ENCODE measurements at regions not wholly inside any gene's neighbourhood (a gene's known extent, or its start where the extent isn't known, plus 50 kb on each side); places are given as distances from the start of the nearest gene placed in this dataset.
A peak's percentile ranks its signal among the peaks of the same experiment; 100 is the strongest.
"Not testable (repeated sequence)": the region's sequence is repeated elsewhere in the genome, so short reads cannot be mapped to it uniquely, and the experiment has no call there.

GRCh38 chr4:141534985-141535384, 101.4 kb upstream of the IL15 start:
- no peak for DNase-seq (ENCODE audit: low read depth)

DNA sequence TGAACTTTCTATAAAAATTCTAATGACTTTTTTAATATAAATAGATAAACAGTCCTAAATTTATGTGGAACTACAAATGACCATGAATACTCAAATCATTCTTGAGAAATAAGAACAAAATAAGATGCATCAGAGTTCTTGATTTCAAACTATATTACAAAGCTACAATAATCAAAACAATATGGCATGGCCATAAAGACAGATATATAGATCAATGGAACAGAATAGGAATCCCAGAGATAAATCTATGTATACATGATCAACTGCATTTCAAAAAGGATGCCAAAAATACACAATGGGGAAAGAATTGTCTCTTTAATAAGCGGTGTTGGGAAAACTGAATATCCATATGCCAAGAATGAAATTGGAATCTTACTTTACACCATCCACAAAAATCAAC, 98.4 kb upstream of the IL15 start:
- DNase-seq (ENCODE audit: low read depth), result no peak

DNA sequence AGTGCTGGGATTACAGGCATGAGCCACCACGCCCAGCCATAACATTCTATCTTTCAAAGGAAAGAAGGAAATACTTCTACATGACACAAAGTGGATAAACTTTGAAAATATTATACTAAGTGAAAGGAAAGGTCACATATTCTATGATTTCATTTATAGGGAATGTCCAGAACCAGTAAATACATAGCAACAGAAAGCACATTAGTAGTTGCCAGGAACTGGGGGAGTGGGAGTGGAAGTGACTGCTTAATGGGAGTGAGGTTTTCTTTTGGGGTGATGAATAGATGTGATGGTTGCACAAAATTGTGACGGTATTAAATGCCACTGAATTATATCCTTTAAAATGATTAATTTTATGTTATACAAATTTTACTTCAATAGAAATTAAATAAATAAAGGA, 95.7 kb upstream of the IL15 start:
- no peak for DNase-seq (ENCODE audit: low read depth)

- DNase-seq (ENCODE audit: low read depth), result no peak
Observed at GRCh38 chr4:141541851-141542250, 94.5 kb upstream of the IL15 start.

DNA sequence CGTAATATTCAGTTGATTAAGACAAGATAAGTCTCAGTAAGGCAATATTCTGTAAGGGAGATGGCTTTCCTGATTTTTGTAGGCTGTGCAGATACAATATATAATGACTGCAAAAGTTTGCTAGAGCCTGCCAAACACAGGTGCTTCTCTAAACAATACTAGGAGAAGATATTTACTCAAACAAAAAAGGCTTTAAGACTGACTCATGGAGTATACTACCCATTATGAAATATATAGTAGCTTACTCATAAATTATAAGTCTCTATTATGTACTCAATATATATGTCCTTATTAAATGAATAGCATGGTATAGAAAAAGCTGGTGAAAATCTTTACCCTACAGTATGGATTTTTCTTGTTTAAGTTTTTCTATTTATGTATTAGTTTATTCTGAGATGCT, 93.2 kb upstream of the IL15 start:
- no peak for DNase-seq (ENCODE audit: low read depth)

DNA sequence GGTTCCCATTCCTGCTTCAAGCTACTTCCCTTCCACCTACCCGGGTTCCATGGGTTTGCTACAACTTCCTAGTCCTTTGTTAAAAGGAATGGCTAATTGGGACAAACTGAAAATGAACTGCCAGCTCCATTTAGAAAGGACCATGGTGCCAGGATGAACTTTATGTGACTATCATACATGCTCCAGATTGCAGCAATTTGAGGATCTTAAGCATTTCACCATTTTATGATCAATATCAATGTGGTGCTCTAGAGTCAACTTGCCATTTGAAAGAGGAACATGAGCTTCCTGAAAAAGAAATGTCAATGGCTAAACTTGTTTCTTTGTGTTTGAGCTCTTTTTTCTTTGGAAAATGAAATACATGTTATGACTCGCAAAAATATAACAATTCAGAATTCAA, 92.7 kb upstream of the IL15 start:
- no peak for DNase-seq (ENCODE audit: low read depth)

DNA sequence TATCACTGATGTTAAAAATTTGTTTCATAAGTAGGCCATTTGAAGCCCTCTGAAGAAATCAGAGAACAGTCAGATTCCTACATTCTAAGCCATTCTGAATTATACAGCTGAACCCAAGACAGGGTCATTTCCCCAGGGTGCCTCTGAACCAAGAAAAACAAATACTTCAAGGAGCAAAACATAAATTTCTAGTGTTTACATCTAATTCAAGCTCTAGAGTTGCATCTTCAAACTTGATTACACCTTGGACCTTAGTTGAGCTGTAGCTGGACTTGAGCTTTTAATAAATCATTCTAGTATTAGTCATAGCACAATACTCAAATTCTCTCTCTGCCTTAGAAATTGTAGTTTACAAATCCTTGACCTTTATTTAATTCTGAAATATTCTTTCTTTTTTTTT, 87.6 kb upstream of the IL15 start:
- DNase-seq (ENCODE audit: low read depth), result no peak

- no peak for DNase-seq (ENCODE audit: low read depth)
Observed at GRCh38 chr4:141560056-141560455, 76.3 kb upstream of the IL15 start.

DNA sequence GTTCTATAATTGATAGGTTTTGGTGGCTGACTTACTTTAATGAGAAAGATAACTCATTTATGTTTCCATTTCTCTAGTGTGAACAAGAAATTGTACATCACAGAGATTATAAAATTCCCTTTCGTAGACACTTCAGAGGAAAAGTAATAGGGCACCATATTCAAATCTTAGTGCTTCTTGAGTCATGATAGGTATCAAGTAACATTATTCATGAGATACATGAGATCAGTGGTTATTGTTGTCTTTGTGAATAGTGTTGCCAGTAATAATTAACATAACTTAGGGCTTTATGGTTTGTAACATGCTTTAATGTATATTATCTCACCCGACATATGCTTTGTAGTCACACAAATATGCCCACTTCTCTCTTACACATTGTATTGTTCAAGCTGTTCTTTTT, 73.7 kb upstream of the IL15 start:
- no peak for DNase-seq (ENCODE audit: low read depth)

DNA sequence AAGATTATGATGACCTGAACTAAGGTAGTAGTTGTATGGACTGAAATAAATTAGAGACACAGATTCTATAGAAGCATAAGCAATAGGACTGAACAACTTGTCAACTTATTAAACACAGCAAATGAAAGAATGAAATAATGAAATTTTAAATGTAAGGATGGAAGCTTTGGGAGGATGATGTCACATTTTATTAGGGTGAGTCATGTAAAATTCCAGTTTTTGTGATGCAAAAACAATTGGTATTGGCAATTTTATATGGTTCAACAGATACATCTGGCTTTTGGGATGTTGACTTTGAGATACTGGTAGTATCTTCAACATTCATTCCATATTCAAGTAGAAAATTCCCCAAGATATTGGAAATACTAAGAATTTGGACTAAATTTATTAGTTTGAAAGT, 72.7 kb upstream of the IL15 start:
- no peak for DNase-seq (ENCODE audit: low read depth)

DNA sequence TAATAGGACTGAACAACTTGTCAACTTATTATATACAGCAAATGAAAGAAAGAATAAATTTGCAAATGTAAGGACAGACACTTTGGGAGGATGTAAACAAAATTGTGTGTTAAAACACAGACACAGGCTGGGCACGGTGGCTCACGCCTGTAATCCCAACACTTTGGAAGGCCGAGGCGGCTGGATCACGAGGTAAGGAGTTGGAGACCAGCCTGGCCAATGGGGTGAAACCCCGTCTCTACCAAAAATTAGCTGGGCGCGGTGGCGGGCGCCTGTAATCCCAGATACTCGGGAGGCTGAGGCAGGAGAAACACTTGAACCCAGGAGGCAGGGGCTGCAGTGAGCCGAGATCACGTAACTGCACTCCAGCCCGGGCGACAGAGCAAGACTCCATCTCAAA, 71.4 kb upstream of the IL15 start:
- DNase-seq (ENCODE audit: low read depth), result not testable (repeated sequence)

DNA sequence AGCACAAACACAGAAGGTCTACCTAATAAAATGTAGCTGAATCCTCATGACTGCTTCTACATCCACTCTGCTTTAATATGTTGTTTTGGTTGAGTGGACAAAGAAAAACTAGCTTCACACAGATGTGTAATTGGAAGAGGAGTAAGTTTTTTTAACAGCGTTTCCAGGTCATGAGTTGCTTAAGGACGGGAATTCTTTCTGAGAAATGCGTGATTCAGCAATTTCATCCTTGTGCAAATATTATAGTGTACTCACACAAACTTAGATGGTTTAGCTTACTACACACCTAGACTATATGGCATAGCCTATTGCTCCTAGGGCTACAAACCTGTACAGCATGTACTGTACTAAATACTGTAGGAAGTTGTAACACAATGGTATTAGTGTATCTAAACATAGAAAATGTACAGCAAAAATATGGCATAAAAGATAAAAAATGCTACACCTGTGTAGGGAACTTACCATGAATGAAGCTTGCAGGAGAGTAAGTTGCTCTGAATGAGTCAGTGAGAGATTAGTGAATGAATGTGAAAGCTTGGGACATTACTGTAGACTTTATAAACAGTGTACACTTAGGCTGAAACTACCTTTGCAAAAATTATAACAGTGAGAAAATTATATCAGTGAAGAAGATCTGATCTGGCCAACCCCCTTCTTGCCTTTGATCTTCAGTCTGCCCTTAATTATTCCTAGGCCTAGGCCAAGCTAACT, 70.8 kb upstream of the IL15 start:
- no peak for DNase-seq (ENCODE audit: low read depth)

DNA sequence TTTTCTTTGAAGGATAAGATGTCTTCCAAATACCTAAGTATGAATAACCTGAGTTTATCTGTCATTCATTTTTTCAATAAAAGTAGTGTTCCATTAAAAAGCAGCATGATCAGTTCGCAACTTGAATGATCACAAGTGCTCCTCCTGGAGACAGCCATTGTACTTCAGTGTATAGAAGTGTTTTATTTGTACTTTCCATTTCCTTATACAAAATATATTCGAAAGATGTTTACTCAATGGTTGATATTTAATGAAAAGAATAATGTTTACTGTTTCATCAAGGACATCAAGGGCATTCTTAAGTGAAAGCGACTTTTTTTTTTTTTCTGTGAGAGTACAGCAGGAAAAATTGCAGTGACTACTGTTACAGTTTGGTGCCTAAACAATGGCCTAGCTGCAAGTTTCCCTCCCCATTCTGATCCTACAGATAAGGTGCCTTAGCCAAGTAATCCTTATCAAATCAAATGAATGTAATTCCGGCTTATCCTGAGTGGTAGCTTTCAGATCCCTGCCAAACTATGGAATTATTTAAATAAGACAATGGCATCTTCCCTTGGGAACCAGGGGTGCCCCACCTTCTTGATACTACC, 69.0 kb upstream of the IL15 start:
- DNase-seq (ENCODE audit: low read depth), result no peak

DNA sequence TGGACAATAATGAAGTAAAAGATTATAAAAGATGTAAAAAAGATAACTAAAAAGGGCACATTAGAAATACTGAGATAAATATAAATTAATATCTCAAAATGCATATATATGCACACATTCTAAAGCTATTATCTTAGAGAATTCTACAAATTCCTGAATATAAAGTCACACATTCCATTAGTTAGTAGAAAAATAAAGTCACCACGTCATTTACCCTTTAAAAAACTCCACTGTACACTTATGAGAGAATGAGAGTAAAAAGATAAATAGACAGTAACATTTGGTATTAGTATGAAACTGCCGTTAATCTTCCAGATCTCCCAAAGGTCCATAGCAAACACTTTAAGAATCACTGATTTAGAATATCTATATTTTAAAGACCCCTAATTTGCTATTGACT, 67.2 kb upstream of the IL15 start:
- DNase-seq (ENCODE audit: low read depth), result no peak

- no peak for DNase-seq (ENCODE audit: low read depth)
Observed at GRCh38 chr4:141570290-141570689, 66.1 kb upstream of the IL15 start.

DNA sequence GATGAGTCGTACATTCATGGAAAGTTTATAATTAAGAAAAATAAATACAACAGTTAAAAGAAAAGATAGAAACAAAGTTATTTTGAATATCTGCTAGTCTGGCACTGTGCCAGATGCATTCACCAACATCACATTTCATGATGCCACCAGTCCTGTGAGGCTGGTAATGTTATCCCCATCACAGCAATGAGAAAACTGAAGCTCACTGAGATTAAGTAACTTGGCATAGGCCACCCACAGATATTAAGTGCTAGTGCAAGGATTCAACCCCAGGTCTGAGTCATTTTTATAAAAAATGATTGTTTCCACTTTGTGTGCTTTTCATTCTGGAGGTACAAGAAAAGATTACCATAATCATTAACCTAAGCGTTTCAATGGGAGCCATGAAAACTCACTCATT, 65.0 kb upstream of the IL15 start:
- peak; percentile 73 for DNase-seq (ENCODE audit: low read depth)

GRCh38 chr4:141571793-141572192, 64.6 kb upstream of the IL15 start:
- no peak for DNase-seq (ENCODE audit: low read depth)

DNA sequence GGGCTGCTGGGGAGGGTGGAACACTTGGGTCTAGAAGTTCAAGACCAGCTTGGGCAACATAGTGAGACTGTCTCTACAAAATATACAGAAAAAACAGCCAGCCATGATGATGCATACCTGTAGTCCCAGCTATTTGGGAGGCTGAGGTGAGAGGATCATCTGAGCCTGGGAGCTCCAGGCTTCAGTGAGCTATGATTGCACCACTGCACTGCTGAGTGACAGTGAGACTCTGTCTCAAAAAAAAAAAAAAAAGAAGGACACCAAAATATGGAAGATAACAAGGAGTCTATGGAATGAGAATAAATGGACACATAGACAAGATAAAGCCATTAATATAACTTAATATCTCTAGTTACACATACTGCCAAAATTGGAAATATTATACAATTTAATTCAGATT, 62.7 kb upstream of the IL15 start:
- no peak for DNase-seq (ENCODE audit: low read depth)

- DNase-seq (ENCODE audit: low read depth), result no peak
Observed at GRCh38 chr4:141575884-141576283, 60.5 kb upstream of the IL15 start.

- DNase-seq (ENCODE audit: low read depth), result no peak
Observed at GRCh38 chr4:141576585-141577110, 59.7 kb upstream of the IL15 start.

- DNase-seq (ENCODE audit: low read depth), result no peak
Observed at GRCh38 chr4:141578451-141578850, 57.9 kb upstream of the IL15 start.

DNA sequence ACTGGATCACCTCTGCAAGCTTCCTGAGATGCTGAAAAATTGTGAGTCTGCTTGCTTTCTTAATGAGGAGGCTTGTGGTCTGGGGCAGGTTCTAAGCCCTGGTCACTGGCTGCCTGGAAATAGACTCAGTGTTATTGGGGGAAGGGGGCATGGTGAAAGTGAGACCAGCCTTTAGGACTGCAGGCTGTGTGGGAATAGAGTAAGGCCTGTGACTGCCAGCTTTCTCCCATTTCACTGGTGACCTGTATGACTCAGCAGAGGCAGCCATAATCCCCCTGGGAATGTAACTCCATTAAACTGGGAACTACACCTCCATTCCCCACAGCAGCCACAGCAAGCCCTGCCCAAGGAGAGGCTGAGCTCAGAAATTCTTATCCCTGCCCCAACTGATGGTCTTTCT, 55.9 kb upstream of the IL15 start:
- DNase-seq (ENCODE audit: low read depth), result no peak

All from HS-27A (cell line).